Neural progenitor cell (in vitro differentiated cells): ENCODE measurements at regions not wholly inside any gene's neighbourhood (a gene's known extent, or its start where the extent isn't known, plus 50 kb on each side); places are given as distances from the start of the nearest gene placed in this dataset.

Experiments
- EZH2 ChIP-seq: fragments of 200-600 bp; sonication (generic); IDR thresholded peaks from 2 replicates; pipeline ENCODE4 v1.6.1; 2017; ENCODE audit warnings: antibody characterized with exemption, mild to moderate bottlenecking, moderate library complexity
- EZH2phosphoT487 ChIP-seq: fragments of 200-600 bp; sonication (generic); IDR thresholded peaks from 2 replicates; pipeline ENCODE4 v1.6.1; 2017; ENCODE audit warnings: antibody characterized with exemption
- TF ChIP-seq, protein P1 (sequence below): fragments of 200-600 bp; sonication (generic); IDR thresholded peaks from 2 replicates; pipeline ENCODE4 v1.5.1; 2017; ENCODE audit warnings: antibody characterized with exemption, mild to moderate bottlenecking

DNA sequence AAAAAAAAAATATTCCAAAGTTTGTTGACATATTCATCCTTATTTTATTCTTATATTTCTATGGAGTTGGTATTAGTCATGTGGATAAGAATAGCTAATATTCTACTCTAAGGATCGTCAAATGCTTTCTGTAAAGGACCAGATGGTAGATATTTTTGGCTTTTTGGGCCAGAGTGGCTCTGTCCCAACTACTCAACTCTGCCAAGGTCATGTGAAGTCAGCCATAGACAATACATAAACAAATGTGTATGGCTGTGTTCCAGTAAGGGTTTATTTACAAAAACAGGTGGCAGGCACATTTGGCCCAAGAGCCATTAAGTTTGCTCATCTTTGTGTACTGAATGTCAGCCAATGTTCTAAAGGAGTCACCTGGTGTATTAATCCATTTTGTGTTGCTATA, 131.8 kb downstream of the TBX5 start:
- TF ChIP-seq EZH2phosphoT487 (no peak), EZH2 (no peak)
- TF ChIP-seq, protein P1, sequence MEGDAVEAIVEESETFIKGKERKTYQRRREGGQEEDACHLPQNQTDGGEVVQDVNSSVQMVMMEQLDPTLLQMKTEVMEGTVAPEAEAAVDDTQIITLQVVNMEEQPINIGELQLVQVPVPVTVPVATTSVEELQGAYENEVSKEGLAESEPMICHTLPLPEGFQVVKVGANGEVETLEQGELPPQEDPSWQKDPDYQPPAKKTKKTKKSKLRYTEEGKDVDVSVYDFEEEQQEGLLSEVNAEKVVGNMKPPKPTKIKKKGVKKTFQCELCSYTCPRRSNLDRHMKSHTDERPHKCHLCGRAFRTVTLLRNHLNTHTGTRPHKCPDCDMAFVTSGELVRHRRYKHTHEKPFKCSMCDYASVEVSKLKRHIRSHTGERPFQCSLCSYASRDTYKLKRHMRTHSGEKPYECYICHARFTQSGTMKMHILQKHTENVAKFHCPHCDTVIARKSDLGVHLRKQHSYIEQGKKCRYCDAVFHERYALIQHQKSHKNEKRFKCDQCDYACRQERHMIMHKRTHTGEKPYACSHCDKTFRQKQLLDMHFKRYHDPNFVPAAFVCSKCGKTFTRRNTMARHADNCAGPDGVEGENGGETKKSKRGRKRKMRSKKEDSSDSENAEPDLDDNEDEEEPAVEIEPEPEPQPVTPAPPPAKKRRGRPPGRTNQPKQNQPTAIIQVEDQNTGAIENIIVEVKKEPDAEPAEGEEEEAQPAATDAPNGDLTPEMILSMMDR: no peak
